Upper lobe of right lung (tissue), 1 donor: ENCODE measurements at regions not wholly inside any gene's neighbourhood (a gene's known extent, or its start where the extent isn't known, plus 50 kb on each side); places are given as distances from the start of the nearest gene placed in this dataset.

ENCODE experiments used
- ATAC-seq: fragments of 200-7000 bp; cut with Tn5 transposase; one replicate; pipeline ENCODE4 v1.9.1; 2020; ENCODE audit warnings: mild to moderate bottlenecking, moderate library complexity
- DNase-seq: peaks from one replicate; pipeline ENCODE4 v3.0.0-alpha.2; 2020
- H3K27ac ChIP-seq: fragments of 200-600 bp; one replicate; pipeline ENCODE4 v1.8.0; 2022
- H3K27me3 ChIP-seq: fragments of 200-600 bp; one replicate; pipeline ENCODE4 v1.8.0; 2022; ENCODE audit warnings: mild to moderate bottlenecking
- H3K36me3 ChIP-seq: fragments of 200-600 bp; one replicate; pipeline ENCODE4 v1.8.0; 2022
- H3K4me1 ChIP-seq: fragments of 200-600 bp; one replicate; pipeline ENCODE4 v1.8.0; 2022
- H3K4me3 ChIP-seq: fragments of 200-600 bp; one replicate; pipeline ENCODE4 v1.8.0; 2022; ENCODE audit warnings: mild to moderate bottlenecking
- H3K9me3 ChIP-seq: fragments of 200-600 bp; one replicate; pipeline ENCODE4 v1.8.0; 2022
- intact Hi-C: fragments of 100-400 bp; cut with DNase I; formaldehyde crosslinking; loops from one replicate; pipeline ENCODE4 v1.11.0; 2022
- TF ChIP-seq, protein P1 (sequence below): fragments of 200-600 bp; IDR thresholded peaks from one replicate; pipeline ENCODE4 v1.8.0; 2022; ENCODE audit warnings: antibody characterized with exemption
- donor health status: DM: no; HTN: yes; CAD: no; lungs with severe emphysema.

- DNase-seq = no peak
- intact Hi-C loops = no loop called here
- no peaks in the 10 kb centered on the region for H3K36me3 ChIP-seq
- H3K9me3 ChIP-seq = no peaks in the 10 kb centered on the region
- no peak overlapping the region for H3K4me3 ChIP-seq
- H3K27ac ChIP-seq = no peak overlapping the region
- no peaks in the 10 kb centered on the region for H3K4me1 ChIP-seq
- TF ChIP-seq, protein P1, sequence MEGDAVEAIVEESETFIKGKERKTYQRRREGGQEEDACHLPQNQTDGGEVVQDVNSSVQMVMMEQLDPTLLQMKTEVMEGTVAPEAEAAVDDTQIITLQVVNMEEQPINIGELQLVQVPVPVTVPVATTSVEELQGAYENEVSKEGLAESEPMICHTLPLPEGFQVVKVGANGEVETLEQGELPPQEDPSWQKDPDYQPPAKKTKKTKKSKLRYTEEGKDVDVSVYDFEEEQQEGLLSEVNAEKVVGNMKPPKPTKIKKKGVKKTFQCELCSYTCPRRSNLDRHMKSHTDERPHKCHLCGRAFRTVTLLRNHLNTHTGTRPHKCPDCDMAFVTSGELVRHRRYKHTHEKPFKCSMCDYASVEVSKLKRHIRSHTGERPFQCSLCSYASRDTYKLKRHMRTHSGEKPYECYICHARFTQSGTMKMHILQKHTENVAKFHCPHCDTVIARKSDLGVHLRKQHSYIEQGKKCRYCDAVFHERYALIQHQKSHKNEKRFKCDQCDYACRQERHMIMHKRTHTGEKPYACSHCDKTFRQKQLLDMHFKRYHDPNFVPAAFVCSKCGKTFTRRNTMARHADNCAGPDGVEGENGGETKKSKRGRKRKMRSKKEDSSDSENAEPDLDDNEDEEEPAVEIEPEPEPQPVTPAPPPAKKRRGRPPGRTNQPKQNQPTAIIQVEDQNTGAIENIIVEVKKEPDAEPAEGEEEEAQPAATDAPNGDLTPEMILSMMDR = no peak
- no peak for ATAC-seq
- no peaks in the 10 kb centered on the region for H3K27me3 ChIP-seq
Measured at GRCh38 chr6:140809694-140810101, 1323.0 kb upstream of the GJE1 start.

- no peaks in the 10 kb centered on the region for H3K36me3 ChIP-seq
Measured at GRCh38 chr6:140806431-140806830, 1326.3 kb upstream of the GJE1 start.

GRCh38 chr6:140794544-140794943 is 1338.2 kb upstream of the GJE1 start:
- DNase-seq (no peak), ATAC-seq (no peak)
- no peaks in the 10 kb centered on the region for H3K36me3 ChIP-seq
- H3K27me3 ChIP-seq = no peaks in the 10 kb centered on the region
- H3K27ac ChIP-seq = no peak overlapping the region
- no peaks in the 10 kb centered on the region for H3K9me3 ChIP-seq
- TF ChIP-seq, protein P1 = no peak
- intact Hi-C loops = no loop called here
- no peak overlapping the region for H3K4me3 ChIP-seq
- H3K4me1 ChIP-seq = no peaks in the 10 kb centered on the region

More at GRCh38 chr6:140806431-140806830, 1326.3 kb upstream of the GJE1 start:
- ATAC-seq (no peak), DNase-seq (no peak)
- H3K27me3 ChIP-seq = no peaks in the 10 kb centered on the region
- intact Hi-C loops = no loop called here
- no peak overlapping the region for H3K27ac ChIP-seq
- H3K9me3 ChIP-seq = no peaks in the 10 kb centered on the region
- no peak overlapping the region for H3K4me3 ChIP-seq
- TF ChIP-seq, protein P1 = no peak
- no peaks in the 10 kb centered on the region for H3K4me1 ChIP-seq

DNA sequence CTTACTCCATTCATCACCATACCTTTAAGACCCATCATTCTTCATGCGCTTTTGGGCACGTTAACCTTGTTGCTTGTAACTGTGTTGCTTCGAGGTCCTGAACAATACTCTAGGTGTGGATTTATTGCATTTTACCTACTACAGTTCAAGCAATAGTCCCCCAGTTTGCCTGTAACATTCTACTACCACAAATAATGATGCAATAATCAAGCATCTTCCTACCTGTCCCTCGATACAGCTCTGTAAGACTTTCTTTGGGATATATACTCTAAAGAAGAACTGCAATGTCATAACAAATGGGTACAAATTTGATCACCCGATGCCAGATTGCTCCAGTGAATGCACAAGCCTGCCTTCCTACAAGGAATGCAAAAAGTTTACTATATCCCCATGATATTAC is 1342.6 kb upstream of the GJE1 start:
- intact Hi-C loops = no loop called here
- no peak overlapping the region for H3K4me3 ChIP-seq
- no peak overlapping the region for H3K27ac ChIP-seq
- ATAC-seq (no peak), DNase-seq (no peak)
- H3K4me1 ChIP-seq = no peaks in the 10 kb centered on the region
- TF ChIP-seq, protein P1 = no peak
- H3K27me3 ChIP-seq = no peaks in the 10 kb centered on the region
- no peaks in the 10 kb centered on the region for H3K9me3 ChIP-seq
- no peaks in the 10 kb centered on the region for H3K36me3 ChIP-seq

DNA sequence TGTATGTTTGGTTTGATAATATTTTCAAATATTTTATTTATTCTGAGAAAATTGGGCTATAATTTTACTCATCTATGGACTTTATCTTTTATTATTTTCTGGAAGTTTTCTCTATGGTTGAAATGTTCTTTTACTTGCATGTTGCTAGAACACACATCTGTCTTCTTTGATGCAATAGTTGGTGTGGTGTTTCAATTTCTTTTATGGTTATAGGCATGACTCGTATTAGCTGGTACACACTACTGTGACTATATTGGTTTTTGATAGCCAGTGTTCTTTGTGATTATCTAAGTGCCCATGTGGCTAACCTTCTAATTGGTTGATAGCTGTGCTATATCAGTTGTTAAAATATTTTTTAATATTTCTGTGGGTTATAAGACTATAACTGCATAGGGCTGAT is 1343.3 kb upstream of the GJE1 start:
- Histone ChIP-seq H3K27me3 (no peaks in the 10 kb centered on the region), H3K4me3 (no peak overlapping the region), H3K4me1 (no peaks in the 10 kb centered on the region), H3K36me3 (no peaks in the 10 kb centered on the region), H3K9me3 (no peaks in the 10 kb centered on the region), H3K27ac (no peak overlapping the region)
- TF ChIP-seq, protein P1 = no peak
- DNase-seq (no peak), ATAC-seq (no peak)
- intact Hi-C loops = no loop called here

DNA sequence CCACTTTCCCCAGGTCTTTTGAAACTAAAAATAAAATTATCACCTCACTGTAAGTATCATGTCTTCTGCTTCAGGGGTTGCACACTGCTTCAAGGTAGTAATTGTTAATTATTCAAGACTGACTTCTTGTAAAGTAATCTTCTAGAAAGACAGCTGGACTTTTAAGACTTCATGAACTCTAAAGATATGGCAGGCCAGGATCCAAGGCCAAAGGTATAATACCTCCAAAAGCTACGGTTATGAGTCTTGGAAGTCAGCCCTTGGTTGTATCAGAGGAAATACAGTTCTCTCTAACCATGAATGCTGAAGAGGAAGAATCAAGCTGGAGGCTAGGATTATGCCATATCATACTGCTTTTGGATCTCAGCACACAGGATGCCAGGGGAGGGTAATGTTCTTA is 1346.8 kb upstream of the GJE1 start:
- TF ChIP-seq, protein P1 = no peak
- no peaks in the 10 kb centered on the region for H3K27me3 ChIP-seq
- H3K4me1 ChIP-seq = no peaks in the 10 kb centered on the region
- intact Hi-C loops = no loop called here
- no peak overlapping the region for H3K27ac ChIP-seq
- no peaks in the 10 kb centered on the region for H3K36me3 ChIP-seq
- no peak overlapping the region for H3K4me3 ChIP-seq
- no peak for ATAC-seq
- no peak for DNase-seq
- no peaks in the 10 kb centered on the region for H3K9me3 ChIP-seq
